ENCODE measurements at regions not wholly inside any gene's neighbourhood (a gene's known extent, or its start where the extent isn't known, plus 50 kb on each side); places are given as distances from the start of the nearest gene placed in this dataset.
A peak's percentile ranks its signal among the peaks of the same experiment; 100 is the strongest.

DNA sequence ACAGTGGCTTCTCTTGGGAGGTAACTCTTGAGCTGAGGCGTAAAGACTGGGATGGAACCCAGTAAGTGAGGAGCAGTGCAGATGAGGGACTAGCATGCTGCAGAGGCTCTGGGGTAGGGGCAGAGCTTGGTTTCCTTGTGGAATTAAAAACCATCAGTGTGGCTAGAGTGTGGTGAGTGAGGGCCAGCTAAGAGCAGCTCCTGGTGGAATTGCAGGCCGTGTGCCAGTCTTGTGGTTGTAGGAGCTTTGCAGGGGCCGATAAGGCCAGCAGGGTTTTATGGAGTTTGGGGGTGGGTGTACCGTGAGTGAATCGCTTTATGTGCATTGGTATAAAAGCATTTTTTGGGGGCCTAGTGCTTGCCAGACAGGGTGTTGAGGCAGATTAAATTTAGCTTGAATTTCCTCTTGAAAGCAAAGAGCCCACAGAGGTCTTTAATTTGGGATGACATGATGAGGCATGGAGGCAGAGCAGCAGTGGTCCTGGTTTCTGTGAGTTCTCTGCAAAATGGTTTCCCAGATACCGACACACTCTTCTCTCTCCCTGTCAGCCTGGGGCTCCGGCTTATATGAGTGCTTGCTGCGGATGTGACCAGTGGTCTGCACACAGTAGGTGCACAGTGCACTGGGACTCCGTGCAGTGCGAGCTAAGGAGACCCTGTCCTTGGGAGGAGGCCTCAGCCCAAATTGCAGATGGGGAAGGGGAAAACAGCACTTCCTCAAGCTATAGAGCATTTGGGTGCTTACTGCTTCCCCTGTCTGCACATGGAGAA, 176.4 kb upstream of the PITX1 start:
- H3K27ac ChIP-seq, result no peak overlapping the region
- no peak for DNase-seq (ENCODE audit: low read depth, low spot score)

DNA sequence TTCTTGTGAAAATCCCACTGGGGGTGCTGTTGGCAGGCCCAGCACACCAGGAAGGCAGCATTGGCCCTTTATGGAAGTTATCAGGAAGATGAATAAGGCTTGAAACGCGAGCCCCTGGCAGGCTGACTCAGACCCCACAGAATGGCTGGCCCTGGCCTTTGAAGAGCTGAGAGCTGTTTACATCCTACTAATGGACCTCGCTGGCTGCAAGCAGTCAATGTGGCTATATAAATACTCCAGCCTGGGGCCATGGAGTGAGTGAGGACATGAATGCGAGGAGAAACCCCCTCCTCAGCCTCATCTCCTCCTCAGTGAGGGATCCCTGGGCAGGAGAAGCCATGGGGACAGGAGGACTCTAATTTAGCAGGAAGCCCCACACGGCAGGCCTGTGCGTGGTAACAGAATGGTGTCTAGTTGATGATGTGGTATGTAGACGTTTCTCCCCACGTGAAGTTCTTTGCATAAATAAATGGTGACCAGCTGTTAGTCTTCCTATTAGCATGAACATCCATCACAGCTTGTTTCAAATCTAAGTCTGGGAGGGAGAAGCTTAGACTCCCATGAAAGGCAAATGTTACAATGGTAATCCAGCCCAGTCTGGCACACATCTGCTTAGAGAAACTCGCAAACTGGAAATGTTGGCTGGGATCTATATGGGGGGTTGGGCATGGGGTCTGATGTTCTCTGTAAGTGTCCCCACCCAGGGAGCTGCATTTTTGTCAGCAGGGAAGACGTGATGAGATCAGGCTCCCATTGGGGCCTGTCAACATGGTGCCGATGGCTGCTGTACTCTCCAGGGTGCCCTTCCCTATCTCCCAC, 175.1 kb upstream of the PITX1 start:
- no peak overlapping the region for H3K27ac ChIP-seq
- no peak for DNase-seq (ENCODE audit: low read depth, low spot score)

DNA sequence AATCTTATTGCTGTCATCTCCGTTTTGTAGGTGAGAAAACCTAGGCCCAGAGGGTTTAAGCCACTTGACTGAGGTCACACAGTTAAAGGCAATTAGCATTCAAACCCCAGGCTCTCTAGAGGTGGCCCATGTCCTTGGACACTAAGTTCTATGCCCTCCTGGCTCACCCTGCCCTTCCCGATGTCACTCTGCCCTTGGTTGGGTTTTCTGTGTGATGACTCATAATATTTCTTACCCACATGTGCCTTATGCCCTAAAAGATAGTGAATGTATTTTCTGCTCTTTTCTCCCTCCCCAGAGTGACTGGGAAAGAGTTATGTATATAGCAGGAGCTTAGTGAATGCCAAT, 174.5 kb upstream of the PITX1 start:
- H3K27ac ChIP-seq, result no peak overlapping the region
- no peak for DNase-seq (ENCODE audit: low read depth, low spot score)

DNA sequence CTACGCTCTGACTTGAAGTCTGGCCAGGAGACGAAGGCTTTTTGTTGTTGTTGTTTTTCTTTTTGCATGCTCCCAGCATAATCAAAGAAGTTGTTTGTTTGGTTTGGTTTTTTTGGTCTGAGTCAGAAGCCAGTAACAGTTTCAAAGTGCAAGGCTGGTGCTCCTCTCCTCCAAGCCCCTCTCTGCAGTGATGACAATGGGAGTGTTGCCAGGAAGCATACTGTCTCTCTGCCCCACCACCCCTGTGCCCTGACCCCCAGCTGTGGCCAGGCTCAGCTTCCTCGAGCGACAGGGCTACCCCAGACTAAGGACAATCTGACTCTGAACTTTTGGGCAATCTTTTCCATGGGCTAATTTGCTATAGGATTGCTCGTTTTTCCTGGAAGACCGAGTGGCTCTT, 173.8 kb upstream of the PITX1 start:
- DNase-seq (ENCODE audit: low read depth, low spot score), result no peak
- H3K27ac ChIP-seq, result no peak overlapping the region

DNA sequence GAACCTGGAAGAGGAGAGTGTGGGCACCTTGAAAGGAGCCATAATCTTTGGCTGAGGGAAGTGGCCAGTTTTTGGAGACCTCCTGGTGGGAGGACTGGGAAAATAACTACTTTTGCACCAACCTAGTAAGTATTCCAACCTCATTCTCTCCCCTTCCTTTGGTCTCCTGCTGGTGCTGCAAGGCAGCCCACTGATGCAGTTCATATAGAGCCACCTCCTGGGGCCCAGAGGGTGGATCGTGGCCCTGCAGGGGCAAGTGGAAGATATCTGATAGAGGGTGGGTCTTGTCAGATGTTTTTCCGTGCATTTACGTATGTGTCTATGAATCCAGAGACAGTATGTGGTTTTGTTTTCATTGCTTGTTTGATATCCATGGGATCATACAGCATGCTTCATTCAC, 172.8 kb upstream of the PITX1 start:
- H3K27ac ChIP-seq, result no peak overlapping the region
- DNase-seq (ENCODE audit: low read depth, low spot score), result no peak

DNA sequence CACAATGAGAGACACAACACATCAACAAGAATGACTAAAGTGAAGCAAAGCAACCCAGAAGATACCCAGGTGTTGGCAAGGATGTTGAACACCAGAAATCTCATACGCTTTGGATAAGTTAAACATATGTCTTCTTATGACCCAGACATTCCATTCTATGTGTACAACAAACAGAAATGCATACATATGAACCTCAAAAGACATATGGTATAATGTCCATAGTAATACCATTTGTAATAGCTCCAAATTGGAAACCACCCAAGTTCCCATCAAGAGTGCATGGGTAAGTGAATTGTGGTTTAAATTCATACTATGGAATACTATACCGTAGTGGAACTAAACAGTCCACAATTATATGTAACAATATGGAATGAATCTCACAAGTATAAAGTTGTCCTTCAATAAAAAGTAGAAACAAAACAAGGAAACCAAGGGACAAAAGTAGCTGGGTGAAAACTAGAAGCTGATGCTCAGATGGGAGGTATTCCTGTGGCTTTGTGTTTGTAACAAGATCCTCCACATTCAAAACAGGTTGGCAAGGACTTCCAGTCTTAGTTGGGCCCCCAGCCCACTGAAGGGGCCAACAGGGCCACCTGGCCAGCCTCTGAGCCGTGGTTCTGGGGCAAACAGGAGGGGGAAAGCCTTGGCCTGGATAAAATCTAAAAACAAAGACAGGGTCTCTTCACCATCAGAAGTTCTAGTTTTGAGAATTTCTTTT, 171.8 kb upstream of the PITX1 start:
- no peak overlapping the region for H3K27ac ChIP-seq
- no peak for DNase-seq (ENCODE audit: low read depth, low spot score)

DNA sequence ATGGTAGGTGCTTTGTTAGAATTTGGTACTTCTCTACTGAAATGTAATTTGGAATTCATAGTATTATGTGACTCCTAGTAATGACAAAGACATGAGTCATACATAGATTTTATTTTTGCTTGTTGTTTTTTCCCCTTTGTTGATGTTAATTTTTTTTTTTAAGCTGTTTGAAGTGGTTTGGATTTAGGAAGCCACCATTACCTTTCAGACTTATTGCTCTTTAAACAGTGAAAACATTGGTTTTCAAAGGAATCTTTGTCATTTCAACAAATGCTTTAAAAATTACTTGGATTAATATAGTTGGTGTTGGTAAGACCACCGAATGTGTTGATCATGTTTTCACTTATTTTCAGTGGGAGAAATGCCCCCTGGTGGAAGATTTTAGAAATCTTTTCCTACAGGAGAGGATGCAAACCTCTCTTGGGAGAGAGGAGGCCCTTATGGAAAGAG, 170.1 kb upstream of the PITX1 start:
- no peak overlapping the region for H3K27ac ChIP-seq
- DNase-seq (ENCODE audit: low read depth, low spot score), result no peak

DNA sequence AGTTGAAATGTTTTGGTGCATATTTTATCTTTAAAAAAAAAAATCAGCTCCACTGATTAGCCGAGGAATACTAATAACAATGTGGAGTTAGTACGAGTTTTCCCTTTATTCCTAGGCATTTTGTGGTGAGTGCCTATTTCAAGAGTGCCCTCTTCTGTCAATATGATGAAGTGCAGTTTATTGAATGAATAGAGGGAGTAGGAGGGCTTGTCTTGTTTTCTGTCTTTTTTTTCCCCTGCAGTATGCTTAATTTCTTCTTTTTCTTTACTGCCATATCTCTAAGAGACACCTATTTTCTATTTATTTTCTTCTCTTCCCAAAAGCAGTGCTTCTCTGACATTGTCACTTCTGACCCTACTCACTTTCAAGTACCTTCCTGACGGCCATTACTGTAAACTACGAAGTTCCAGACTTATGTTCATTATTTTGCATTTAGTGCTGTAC, 169.6 kb upstream of the PITX1 start:
- H3K27ac ChIP-seq, result no peak overlapping the region

DNA sequence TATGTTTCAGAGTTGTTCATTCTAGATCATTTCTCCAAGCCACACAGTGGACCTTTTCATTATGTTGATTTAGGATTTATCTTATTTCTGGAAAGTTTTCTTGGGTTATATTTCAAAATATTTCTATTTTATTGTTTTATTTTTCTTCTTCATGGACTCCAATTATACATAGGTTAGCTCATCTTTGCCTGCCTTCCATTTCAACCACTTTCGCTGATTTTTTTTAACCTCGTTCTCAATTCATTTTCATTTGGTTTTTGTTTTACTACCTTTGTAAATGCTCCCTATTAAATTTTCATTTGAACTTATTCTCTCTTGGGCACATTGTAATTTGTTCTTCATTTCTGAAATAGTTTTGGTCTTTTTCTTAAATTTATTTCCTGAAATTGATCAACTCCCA, 169.0 kb upstream of the PITX1 start:
- H3K27ac ChIP-seq, result no peak overlapping the region
- no peak for DNase-seq (ENCODE audit: low read depth, low spot score)

More for the DNA sequence above, 169.6 kb upstream of the PITX1 start:
- no peak for DNase-seq (ENCODE audit: low read depth, low spot score)

DNA sequence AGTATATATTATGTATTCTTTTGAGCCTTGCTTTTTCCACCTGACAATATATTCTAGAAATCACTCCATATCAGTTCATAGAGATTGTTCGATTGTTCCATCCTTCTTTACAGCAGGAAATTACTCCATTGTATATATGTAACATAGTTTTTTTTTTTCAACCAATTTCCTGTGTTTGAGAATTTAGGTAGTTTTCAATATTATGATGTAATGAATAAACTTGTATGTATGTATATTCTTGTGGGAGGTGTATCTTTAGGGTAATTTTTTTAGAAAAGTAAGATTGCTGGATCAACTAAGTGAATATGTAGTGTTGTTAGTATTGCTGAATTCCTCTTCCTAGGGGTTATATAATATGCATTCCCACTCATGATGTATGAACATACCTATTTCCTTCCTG, 165.9 kb upstream of the PITX1 start:
- no peak overlapping the region for H3K27ac ChIP-seq
- no peak for DNase-seq (ENCODE audit: low read depth, low spot score)

DNA sequence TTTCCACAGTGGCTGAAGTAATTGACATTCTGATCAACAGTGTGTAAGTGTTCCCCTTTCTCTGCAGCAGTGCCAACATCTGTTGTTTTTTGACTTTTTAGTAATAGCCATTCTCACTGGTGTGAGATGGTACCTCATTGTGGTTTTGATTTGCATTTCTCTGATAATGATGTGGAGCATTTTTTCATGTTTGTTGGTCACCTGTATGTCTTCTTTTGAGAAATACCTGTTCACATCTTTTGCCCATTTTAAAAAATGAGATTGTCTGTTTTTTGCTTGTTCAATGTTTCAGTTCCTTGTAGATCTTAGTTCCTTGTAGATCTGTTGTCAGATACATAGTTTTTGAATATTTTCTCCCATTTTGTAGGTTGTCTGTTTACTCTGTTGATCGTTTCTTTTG, 162.5 kb upstream of the PITX1 start:
- no peak for DNase-seq (ENCODE audit: low read depth, low spot score)
- H3K27ac ChIP-seq, result no peak overlapping the region

DNA sequence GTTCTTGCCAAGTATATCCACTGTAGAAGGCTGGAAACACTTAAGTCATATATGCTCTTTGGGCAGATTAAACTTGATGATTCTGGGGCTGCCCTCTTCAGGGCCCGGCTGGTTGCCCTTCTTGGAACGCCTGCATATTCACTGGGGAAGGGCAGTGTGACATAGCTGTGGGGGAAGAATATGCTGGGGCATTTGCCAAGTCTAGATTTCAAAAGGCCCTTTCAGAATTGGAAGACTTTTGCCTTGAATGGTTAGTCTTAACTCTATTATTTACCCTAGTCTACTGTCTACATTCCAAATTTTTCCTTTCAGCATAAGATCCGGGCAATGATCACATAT, 161.2 kb upstream of the PITX1 start:
- no peak overlapping the region for H3K27ac ChIP-seq
- no peak for DNase-seq (ENCODE audit: low read depth, low spot score)

DNA sequence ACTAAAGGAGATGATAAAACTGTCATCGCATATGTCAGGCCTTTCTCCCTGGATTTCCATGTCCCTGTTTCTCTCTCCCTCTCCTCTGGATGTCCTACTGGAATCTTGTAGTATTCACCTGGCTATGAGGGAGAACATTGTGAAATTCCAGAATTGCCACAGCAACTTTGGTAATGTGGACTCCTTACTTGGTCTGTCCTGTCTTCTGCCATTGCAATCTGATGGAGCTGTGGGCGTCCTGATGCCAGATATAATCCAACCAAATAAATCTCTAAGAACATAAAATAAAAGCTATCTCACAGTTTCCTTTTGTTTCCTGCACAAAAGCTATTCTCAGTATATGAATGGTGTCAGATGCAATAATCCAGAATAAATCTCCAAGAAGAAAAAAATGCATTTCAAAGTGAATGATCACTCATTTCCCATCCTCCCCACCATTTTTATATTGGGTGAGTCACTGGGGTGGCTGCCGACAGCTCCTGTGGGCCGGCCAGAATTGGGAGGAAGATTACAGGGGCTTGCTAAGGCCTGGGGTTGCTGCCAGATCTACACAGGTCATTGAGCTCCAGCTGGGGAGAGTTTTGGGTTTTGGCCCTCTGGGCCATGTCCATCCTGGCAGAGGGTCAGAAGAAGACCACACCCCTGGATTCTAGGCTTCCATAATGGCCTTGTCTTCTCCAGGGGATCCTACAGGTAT, 160.7 kb upstream of the PITX1 start:
- no peak for DNase-seq (ENCODE audit: low read depth, low spot score)
- H3K27ac ChIP-seq, result no peak overlapping the region

DNA sequence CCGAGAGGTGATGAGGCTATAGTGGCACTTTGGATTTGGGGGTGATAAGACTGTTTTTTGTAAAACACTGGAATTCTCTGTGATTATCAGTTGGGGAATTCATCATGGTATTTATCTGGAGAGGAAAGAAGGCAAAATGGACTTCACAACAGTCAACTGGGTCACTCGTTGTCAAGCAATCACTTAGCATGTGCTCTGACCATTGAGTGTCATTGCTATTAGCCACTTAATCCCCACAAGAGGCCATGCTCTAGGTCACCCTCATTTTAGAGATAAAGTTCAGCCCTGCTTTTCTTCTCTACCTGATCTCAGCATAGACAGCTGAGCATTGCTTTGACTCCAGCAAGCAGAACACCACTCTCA, 160.1 kb upstream of the PITX1 start:
- H3K27ac ChIP-seq, result no peak overlapping the region
- DNase-seq (ENCODE audit: low read depth, low spot score), result no peak

DNA sequence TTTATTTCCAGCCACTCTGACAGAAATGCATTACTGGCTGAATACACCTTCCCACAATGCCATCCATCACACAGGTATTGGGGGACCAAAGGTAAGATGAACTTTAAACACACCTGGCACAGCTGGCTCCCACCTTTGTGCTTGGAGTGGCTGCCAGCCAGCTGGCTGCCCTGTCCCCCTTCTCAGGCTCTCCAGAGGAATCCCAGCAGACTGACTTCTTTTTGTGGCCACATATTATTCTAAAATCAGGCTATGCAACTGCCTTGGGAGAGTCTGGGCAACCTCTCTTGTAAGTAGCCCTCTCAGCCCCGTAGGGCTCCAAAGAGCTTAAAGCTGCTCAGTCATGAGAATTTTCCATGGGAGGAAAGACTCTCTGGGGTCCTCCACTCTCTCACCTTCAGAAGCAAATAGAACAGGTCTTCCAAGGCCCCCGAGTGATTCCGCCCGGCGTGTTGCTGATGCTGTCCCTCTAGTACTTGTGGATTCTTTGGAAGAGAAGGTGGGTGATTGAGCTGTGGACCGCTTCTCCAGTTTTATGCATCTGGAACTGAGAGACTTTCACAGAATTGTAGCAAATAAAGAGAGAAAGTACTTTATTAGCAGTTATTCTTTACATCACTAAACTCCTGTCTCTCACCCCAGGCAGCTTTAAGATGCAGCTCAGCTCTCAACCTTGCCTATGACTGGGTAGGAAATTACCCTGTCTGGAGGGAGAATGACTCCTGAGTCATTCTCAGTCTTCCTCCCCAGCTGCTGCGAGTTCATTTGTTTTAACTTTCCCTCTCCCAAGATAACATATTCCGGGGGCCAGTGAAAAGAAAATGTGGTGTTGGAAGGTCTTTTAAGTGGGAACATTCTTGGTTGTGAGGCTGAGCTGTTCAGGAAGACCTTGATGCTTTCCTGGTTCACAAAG, 159.4 kb upstream of the PITX1 start:
- no peak for DNase-seq (ENCODE audit: low read depth, low spot score)
- no peak overlapping the region for H3K27ac ChIP-seq

DNA sequence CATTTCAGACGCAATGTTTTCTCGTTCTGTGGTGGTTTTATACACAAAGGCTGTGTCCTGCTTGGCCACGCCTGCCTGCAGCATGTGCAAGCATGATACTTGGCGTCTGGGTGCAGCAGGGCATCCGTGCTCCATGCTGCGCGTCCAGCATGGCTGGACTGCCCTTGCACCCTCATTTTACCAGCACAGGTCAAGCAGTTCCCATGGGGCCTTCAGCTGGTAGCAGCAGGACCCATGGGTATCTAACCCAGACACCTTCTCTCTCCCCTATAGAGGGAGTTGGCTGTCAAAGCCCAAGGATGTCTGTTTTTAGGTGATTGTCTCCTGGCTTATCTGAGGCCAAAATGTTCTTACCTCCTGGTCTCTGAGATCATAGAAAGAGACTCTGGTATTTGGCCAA, 158.3 kb upstream of the PITX1 start:
- no peak for DNase-seq (ENCODE audit: low read depth, low spot score)
- H3K27ac ChIP-seq, result no peak overlapping the region

DNA sequence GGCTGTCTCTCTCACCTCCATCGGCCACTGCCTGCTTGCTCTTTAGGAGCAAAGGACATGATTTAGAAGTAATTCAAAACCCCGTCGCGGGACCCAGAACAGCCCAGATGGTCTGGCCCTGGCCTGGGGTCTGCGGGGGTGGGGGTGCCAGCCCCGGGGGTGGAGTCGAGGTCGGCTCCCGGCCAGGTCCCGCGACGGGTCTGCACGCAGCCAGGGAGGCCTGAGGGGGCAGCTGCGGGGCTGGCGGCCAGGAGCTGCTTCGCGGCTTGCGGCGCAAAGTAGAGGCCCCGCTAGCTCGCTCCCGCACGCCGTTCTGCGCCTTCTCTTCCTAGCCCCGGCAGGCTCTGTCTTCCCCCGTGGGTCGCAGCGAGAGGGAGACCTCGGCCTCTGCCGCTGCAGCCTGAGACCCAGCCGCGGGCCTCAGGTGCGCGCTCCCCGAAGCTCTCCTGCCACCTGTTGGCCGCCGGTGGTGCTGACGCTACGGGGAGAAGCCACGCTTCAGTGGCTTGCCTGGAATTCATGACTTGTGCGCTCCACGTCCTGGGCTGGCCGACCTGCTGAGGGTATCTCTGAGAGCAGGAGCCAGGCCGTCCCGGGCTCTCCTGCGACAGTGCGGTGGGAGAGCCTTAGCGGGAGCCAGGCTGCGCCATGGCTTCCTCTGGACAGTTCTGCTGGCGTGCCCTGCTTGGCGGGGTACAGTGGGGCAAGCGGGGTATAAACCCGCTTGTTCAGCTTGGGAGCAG, 157.2 kb upstream of the PITX1 start:
- H3K27ac ChIP-seq, result peak overlapping the region; percentile 66

DNA sequence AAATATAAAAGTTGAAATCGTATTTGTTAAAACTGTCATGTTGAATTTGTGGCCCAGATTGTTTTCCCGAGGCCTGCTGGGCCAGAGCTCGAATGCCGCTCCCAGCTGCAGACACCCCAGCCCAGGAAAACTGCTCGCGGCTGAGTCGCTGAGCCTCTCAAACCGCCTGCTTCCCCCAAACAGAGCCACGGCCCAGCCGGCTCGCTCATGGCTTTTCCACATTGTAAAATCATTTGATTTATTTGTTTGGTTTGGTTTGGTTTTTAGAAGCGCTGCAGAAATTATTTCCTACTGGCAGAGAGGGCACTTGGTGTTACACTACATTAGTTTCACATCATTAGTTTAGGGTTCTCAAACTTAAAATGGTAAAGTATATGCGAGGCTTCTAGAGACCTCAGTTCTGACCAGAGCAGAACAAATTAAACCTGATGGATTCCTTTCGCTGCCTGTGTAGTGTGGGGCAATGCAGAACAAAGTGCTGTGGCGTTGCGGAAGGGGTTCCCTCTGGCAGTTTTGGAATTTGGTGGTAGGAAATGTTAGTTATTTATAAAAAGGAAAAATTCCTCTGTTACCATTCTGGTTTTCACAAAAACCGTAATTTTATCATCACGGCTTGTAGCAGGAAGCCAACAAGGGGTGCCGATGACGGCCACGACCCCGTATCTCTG, 156.5 kb upstream of the PITX1 start:
- H3K27ac ChIP-seq, result peak overlapping the region; percentile 66
- DNase-seq (ENCODE audit: low read depth, low spot score), result no peak

More for the DNA sequence above, 157.2 kb upstream of the PITX1 start:
- DNase-seq (ENCODE audit: low read depth, low spot score), result no peak

Data from epithelial cell of prostate (primary cell).